ENCODE measurements at regions not wholly inside any gene's neighbourhood (a gene's known extent, or its start where the extent isn't known, plus 50 kb on each side); places are given as distances from the start of the nearest gene placed in this dataset.

GRCh38 chr4:8685831-8686230 lies 93.3 kb downstream of the CPZ start:
- H3K4me3 ChIP-seq (ENCODE audit: low read depth, low read length) = no peak overlapping the region
- no peak for DNase-seq (ENCODE audit: low read depth)
- TF ChIP-seq CTCF (conservative IDR thresholded peaks at IDR 0.05; ENCODE audit: low read depth, low read length) = no peak

DNA sequence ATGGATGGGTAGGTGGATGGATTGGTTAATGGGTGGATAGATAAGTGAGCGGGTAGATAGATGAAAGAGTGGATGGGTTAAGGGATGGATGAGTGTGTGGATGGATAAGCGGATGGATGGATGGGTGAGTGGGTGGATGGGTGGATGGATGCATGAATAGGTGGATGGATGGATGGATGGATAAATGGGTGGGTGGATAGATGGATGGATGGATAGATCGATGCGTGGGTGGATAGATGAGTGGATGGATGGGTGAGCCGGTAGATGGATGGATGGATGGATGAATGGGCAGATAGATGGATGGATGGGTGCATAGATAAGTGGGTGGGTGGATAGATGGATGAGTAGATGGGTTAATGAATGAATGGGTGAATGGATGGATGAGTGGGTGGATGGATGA lies 90.9 kb downstream of the CPZ start:
- no peak for DNase-seq (ENCODE audit: low read depth)
- no peak for TF ChIP-seq CTCF (conservative IDR thresholded peaks at IDR 0.05; ENCODE audit: low read depth, low read length)
- no peak overlapping the region for H3K4me3 ChIP-seq (ENCODE audit: low read depth, low read length)

GRCh38 chr4:8682725-8683124 lies 90.2 kb downstream of the CPZ start:
- H3K4me3 ChIP-seq (ENCODE audit: low read depth, low read length) = no peak overlapping the region
- TF ChIP-seq CTCF (conservative IDR thresholded peaks at IDR 0.05; ENCODE audit: low read depth, low read length) = no peak
- DNase-seq (ENCODE audit: low read depth) = no peak

GRCh38 chr4:8682296-8682695 lies 89.7 kb downstream of the CPZ start:
- no peak overlapping the region for H3K4me3 ChIP-seq (ENCODE audit: low read depth, low read length)
- TF ChIP-seq CTCF (conservative IDR thresholded peaks at IDR 0.05; ENCODE audit: low read depth, low read length) = no peak
- no peak for DNase-seq (ENCODE audit: low read depth)

GRCh38 chr4:8681391-8681790 lies 88.8 kb downstream of the CPZ start:
- H3K4me3 ChIP-seq (ENCODE audit: low read depth, low read length) = no peak overlapping the region
- TF ChIP-seq CTCF (conservative IDR thresholded peaks at IDR 0.05; ENCODE audit: low read depth, low read length) = no peak
- DNase-seq (ENCODE audit: low read depth) = no peak

DNA sequence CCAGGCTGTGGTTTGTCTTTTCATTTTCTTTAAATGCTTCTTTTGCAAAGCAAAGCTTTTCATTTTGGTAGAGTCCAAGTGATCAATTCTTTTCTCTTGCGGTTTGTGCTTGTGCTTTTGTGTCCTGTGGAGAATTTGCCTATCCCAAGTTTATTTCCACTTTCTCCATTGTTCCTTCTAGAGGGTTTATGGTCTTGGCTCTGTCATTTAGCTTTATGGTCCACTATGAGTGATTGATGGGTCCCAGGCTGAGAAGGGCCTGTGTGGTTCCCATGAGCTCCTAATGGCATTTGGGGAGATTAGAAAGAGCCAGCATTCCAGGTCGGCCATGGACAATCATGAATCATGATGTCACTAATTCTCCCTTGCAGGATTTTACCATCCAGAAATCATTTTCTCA lies 86.5 kb downstream of the CPZ start:
- no peak overlapping the region for H3K4me3 ChIP-seq (ENCODE audit: low read depth, low read length)
- no peak for TF ChIP-seq CTCF (conservative IDR thresholded peaks at IDR 0.05; ENCODE audit: low read depth, low read length)
- DNase-seq (ENCODE audit: low read depth) = no peak

- H3K4me3 ChIP-seq (ENCODE audit: low read depth, low read length) = no peak overlapping the region
These were observed 84.1 kb downstream of the CPZ start for GRCh38 chr4:8676676-8677075.

More at GRCh38 chr4:8676676-8677075, 84.1 kb downstream of the CPZ start:
- DNase-seq (ENCODE audit: low read depth) = no peak
- TF ChIP-seq CTCF (conservative IDR thresholded peaks at IDR 0.05; ENCODE audit: low read depth, low read length) = no peak
